Astrocyte of the spinal cord (primary cell): ENCODE measurements at regions not wholly inside any gene's neighbourhood (a gene's known extent, or its start where the extent isn't known, plus 50 kb on each side); places are given as distances from the start of the nearest gene placed in this dataset.
"Not testable (repeated sequence)": the region's sequence is repeated elsewhere in the genome, so short reads cannot be mapped to it uniquely, and the experiment has no call there.

Experiments used
- DNase-seq: peaks from one replicate; pipeline ENCODE4 v3.0.0; 2011; ENCODE audit warnings: low read depth, low spot score
- H3K4me3 ChIP-seq: 2 replicates; pipeline ENCODE4 v1.5.1; 2011; ENCODE audit warnings: low read depth, mild to moderate bottlenecking, low read length, moderate library complexity
- CTCF ChIP-seq: IDR thresholded peaks from 2 replicates; pipeline ENCODE4 v1.5.1; 2012; ENCODE audit warnings: low read depth, mild to moderate bottlenecking, low read length, inconsistent platforms
- in situ Hi-C: cut with HindIII; loops from 2 replicates; pipeline ENCODE4 v1.10.0; 2017; ENCODE audit warnings: low sequenced_read_pairs

- in situ Hi-C loops = no loop called here
- no peak for TF ChIP-seq CTCF
- no peak overlapping the region for H3K4me3 ChIP-seq
- no peak for DNase-seq
Measured at GRCh38 chr12:72173974-72174373, 98.2 kb upstream of the TRHDE start.

GRCh38 chr12:72178244-72178643 lies 93.9 kb upstream of the TRHDE start:
- no peak for TF ChIP-seq CTCF
- no peak overlapping the region for H3K4me3 ChIP-seq
- DNase-seq = no peak
- in situ Hi-C loops = no loop called here

GRCh38 chr12:72178871-72179270 lies 93.3 kb upstream of the TRHDE start:
- DNase-seq = no peak
- TF ChIP-seq CTCF = no peak
- in situ Hi-C loops = no loop called here
- no peak overlapping the region for H3K4me3 ChIP-seq

DNA sequence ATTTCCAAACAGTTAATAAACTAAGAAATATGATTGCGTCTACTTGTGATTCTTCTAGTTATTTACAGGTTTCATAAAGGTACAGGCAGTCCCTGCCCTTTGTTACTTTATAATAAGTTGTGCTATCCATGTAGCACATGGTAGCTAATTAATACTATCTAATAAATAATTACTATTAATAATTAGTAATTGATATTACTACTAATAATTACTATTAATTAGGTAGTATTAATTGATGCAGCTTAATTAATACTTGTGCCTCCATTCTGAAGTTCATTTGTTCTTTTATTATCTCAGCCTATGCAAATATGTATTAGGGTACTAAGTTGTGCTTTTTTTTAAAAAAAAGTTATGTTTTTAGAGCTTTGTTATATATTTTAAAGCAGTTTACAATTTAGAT lies 92.3 kb upstream of the TRHDE start:
- TF ChIP-seq CTCF = no peak
- in situ Hi-C loops = no loop called here
- DNase-seq = no peak
- H3K4me3 ChIP-seq = no peak overlapping the region

- in situ Hi-C loops, DNase-seq, H3K4me3 ChIP-seq: not testable (repeated sequence)
Measured at GRCh38 chr12:72184971-72185533, 87.1 kb upstream of the TRHDE start.

GRCh38 chr12:72189266-72189665 lies 82.9 kb upstream of the TRHDE start:
- no peak for DNase-seq
- H3K4me3 ChIP-seq = no peak overlapping the region
- TF ChIP-seq CTCF = no peak
- in situ Hi-C loops = no loop called here

DNA sequence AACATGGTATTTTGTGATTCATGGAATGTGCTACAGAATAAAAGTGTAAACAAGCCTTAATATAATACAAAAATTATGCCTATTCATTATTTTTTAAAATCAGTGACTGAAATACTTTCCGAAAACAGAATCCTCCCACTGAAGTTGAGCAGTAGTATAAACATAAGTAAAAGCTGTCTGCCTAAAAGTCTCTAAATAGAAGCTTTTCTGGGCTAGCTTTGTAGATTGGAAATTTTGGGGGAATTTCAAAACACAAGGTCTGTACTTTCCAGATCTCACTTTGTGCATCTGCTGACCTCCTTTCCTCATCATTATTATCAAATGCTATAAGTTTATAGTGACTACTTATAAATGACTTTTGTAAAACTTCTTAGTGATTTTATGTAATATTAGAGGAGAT lies 80.4 kb upstream of the TRHDE start:
- DNase-seq = no peak
- in situ Hi-C loops = no loop called here
- TF ChIP-seq CTCF = no peak
- no peak overlapping the region for H3K4me3 ChIP-seq
